GM19463 (cell line): ENCODE measurements at regions not wholly inside any gene's neighbourhood (a gene's known extent, or its start where the extent isn't known, plus 50 kb on each side); places are given as distances from the start of the nearest gene placed in this dataset.

ENCODE experiments used
- ATAC-seq: cut with Tn5 transposase; IDR thresholded peaks from one replicate; pipeline ENCODE4 v1.9.1; 2021; ENCODE audit warnings: mild to moderate bottlenecking, moderate library complexity; ENCODE audit not compliant: unreplicated experiment

DNA sequence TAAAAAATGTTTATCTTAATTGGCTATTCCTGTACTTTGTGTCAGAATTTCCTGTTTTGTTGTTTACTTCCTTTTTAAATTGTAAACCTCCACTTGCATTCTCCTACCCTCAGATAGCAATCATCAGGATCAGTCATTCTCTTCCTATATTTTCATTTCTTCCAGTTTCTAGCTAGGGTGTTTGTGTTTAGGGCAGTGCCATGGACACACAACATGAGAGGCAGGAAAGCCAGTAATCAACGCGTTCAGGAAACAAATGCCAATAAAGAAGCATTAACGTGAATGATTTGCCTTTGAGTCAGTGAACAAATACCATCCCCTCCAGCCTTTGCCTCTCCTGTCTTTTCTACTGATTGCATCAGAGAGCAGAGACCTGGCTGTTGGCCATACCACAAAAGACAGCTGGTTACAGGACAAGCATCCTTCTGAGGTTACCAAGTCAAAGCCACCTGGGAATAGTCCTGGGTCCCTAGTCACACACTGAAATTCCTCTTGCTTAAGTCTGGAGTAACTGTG lies 56.7 kb upstream of the FHL2 start:
- ATAC-seq, result no peak

DNA sequence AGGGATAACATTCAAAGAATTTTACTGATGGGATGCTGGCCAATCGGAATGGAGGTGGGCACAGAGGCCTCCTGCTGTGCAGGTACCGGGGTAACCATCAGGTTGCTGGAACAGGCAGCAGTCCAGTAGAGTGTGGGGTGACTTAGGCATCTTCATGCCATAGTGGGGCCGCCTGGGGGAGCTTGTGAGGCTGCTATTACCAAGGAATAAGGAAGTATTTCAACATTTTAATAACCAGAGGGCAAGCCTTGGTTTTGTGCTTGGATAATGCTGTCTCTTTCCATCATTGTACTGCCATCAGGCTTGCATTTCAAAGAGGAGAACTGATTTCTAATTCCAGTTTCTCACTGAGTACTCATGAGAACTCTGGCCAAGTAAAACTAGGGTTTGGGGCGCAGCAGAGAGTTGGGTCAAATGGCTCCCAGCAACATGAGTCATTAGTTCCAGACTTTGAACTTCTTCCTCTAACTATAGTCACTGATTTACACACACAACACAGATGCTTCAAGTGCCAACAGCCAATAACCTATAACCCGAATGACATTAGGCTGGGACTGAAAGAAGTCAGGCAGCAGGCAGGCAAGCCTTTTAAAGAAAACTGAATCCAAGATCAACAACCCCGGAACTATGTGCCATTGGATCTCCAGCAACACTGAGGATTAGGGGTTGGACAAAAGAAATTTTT lies 56.1 kb upstream of the FHL2 start:
- ATAC-seq, result peak; percentile 78

DNA sequence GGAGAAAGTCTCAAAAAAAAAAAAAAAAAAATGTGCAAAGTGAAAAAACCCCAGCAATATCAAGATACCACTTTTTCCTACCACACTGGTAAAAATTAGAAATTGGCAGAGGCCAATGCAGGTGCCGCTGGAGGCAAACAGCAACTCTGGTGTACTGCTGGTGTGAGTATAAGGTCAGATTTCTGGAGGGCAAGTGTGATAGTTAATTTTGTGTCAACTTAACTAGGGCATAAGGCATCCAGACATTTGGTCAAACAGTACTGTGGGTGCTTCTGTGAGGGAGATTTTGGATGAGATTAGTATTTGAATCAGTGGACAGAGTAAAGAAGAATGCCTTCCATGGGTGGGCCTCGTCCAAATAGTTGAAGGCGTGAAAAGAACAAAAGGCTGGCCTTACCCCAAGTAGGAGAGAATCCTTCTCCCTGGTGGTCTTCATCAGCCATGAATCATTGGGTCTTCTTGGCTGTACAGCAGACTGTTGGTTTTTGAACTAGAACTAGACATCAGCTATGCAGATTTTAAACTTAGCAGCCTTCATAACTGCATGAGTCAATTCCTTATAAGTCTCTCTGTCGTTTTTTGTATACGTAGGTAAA lies 52.8 kb upstream of the FHL2 start:
- ATAC-seq, result no peak

DNA sequence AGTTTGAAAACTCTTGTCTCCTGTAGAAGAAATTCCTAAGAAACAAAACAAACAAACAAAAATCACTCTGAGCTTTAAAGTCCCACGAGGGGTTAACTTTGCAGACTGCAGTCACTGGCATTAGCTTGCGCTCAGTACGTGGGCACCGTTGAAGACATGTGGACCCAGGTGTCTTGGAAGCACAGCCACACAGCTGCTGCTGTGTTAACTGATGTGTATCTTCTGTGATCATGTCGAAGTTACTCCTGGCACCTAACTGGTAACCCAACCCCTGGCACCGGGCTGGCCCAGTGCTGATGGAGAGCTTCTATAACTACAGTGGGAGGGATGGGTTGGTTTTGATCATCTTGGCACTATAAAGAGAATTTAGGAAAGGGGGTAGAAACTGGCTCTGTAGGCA lies 51.6 kb upstream of the FHL2 start:
- no peak for ATAC-seq

DNA sequence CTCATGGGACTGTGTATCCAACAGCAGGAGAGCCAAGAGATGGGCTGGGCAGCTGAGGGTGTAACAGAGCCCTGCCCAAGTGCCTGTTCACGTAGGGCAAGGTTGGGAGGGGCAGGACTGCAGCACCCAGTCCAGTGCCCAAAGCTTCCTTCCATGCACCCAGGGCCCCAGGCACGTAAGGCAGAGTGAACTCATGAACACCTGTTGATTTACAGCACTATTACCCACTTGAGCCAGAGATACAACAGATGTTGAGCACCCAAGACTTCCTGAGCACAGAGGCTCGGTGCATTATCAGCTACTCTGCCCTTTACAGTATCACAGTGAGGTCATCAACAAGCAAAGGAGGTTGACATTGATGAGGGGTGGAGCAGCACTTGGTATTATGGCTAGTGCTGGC lies 50.2 kb upstream of the FHL2 start:
- no peak for ATAC-seq
